Type B pancreatic cell (in vitro differentiated cells): ENCODE measurements at regions not wholly inside any gene's neighbourhood (a gene's known extent, or its start where the extent isn't known, plus 50 kb on each side); places are given as distances from the start of the nearest gene placed in this dataset.

Experiments used
- DNase-seq: peaks from one replicate; pipeline ENCODE4 v3.0.0; 2021; ENCODE audit warnings: mixed read lengths; ENCODE audit not compliant: unreplicated experiment; ENCODE audit errors: extremely low spot score
- H3K27ac Mint-ChIP-seq: 2 replicates; pipeline ENCODE4 v1.8.0; 2021; ENCODE audit warnings: mild to moderate bottlenecking, mixed read lengths
- H3K27me3 Mint-ChIP-seq: 2 replicates; pipeline ENCODE4 v1.8.0; 2021; ENCODE audit warnings: mixed read lengths
- H3K36me3 Mint-ChIP-seq: 2 replicates; pipeline ENCODE4 v1.8.0; 2021; ENCODE audit warnings: mixed read lengths
- H3K4me1 Mint-ChIP-seq: one replicate; pipeline ENCODE4 v1.8.0; 2021; ENCODE audit warnings: mixed read lengths; ENCODE audit not compliant: unreplicated experiment
- H3K4me3 Mint-ChIP-seq: 2 replicates; pipeline ENCODE4 v1.8.0; 2021; ENCODE audit warnings: mild to moderate bottlenecking, mixed read lengths
- H3K9me3 Mint-ChIP-seq: 2 replicates; pipeline ENCODE4 v1.8.0; 2021; ENCODE audit warnings: mixed read lengths
- CTCF ChIP-seq: fragments of 200-600 bp; sonication (generic); conservative IDR thresholded peaks from 2 replicates; pipeline ENCODE4 v1.5.0; 2021; ENCODE audit warnings: antibody characterized with exemption, mild to moderate bottlenecking

- H3K27ac Mint-ChIP-seq: no peak overlapping the region
- no peaks in the 10 kb centered on the region for H3K9me3 Mint-ChIP-seq
- H3K4me3 Mint-ChIP-seq: no peak overlapping the region
- no peaks in the 10 kb centered on the region for H3K27me3 Mint-ChIP-seq
- peaks cover 4% of the 10 kb centered on the region for H3K4me1 Mint-ChIP-seq
- no peak for TF ChIP-seq CTCF
- H3K36me3 Mint-ChIP-seq: no peaks in the 10 kb centered on the region
- DNase-seq: no peak
Observed at GRCh38 chr5:158033724-158034123, 174.8 kb upstream of the CLINT1 start.

GRCh38 chr5:158033076-158033475, 174.1 kb upstream of the CLINT1 start:
- Mint-ChIP-seq H3K36me3 (no peaks in the 10 kb centered on the region), H3K4me1 (peaks cover 10% of the 10 kb centered on the region), H3K27ac (no peak overlapping the region), H3K27me3 (no peaks in the 10 kb centered on the region), H3K4me3 (no peak overlapping the region), H3K9me3 (no peaks in the 10 kb centered on the region)
- DNase-seq: no peak
- no peak for TF ChIP-seq CTCF

- Mint-ChIP-seq H3K9me3 (no peaks in the 10 kb centered on the region), H3K27me3 (no peaks in the 10 kb centered on the region), H3K4me3 (no peak overlapping the region), H3K27ac (no peak overlapping the region), H3K36me3 (no peaks in the 10 kb centered on the region), H3K4me1 (peaks cover 17% of the 10 kb centered on the region)
- TF ChIP-seq CTCF: no peak
- DNase-seq: no peak
Observed at GRCh38 chr5:158032246-158032645, 173.3 kb upstream of the CLINT1 start.

GRCh38 chr5:158027806-158028775, 169.1 kb upstream of the CLINT1 start:
- H3K4me1 Mint-ChIP-seq: peaks cover 32% of the 10 kb centered on the region

GRCh38 chr5:158026304-158027031, 167.5 kb upstream of the CLINT1 start:
- Mint-ChIP-seq H3K27ac (no peak overlapping the region), H3K4me1 (peaks cover 39% of the 10 kb centered on the region), H3K4me3 (peak overlapping the region; percentile 0), H3K9me3 (peaks cover 5% of the 10 kb centered on the region), H3K36me3 (no peaks in the 10 kb centered on the region), H3K27me3 (peaks cover 10% of the 10 kb centered on the region)
- no peak for DNase-seq
- no peak for TF ChIP-seq CTCF

More at GRCh38 chr5:158027806-158028775, 169.1 kb upstream of the CLINT1 start:
- H3K27ac Mint-ChIP-seq: no peak overlapping the region
- no peaks in the 10 kb centered on the region for H3K36me3 Mint-ChIP-seq
- no peak for TF ChIP-seq CTCF
- H3K9me3 Mint-ChIP-seq: peaks cover 5% of the 10 kb centered on the region
- peaks cover 10% of the 10 kb centered on the region for H3K27me3 Mint-ChIP-seq
- no peak for DNase-seq
- peak overlapping the region; percentile 9 for H3K4me3 Mint-ChIP-seq
